Esophagus muscularis mucosa (tissue), 4 donors: ENCODE measurements at regions not wholly inside any gene's neighbourhood (a gene's known extent, or its start where the extent isn't known, plus 50 kb on each side); places are given as distances from the start of the nearest gene placed in this dataset.

ENCODE experiments used
- DNase-seq: peaks from one replicate; pipeline ENCODE4 v3.0.0-alpha.2; 2017; ENCODE audit errors: extremely low spot score
- H3K27ac ChIP-seq, 4 donors: fragments of 200-600 bp; sonication (generic); replicated peaks in 1 of 4; 1 replicate in 3 of 4; 2 replicates in 1 of 4; pipeline ENCODE4 v1.5.1; 2016 to 2019; ENCODE audit warnings: mild to moderate bottlenecking in 1 of 4
- H3K27me3 ChIP-seq, 4 donors: fragments of 200-600 bp; sonication (generic); one replicate each; pipeline versions ENCODE4 v1.5.1 to v1.6.0; 2016 to 2019
- H3K36me3 ChIP-seq, 4 donors: fragments of 200-600 bp; sonication (generic); one replicate each; pipeline ENCODE4 v1.5.1; 2016 to 2019
- H3K4me1 ChIP-seq, 4 donors: fragments of 200-600 bp; sonication (generic); one replicate each; pipeline ENCODE4 v1.5.1; 2016 to 2019
- H3K4me3 ChIP-seq, 4 donors: fragments of 200-600 bp; sonication (generic); 1 replicate in 2 of 4; 2 replicates in 2 of 4; pipeline ENCODE4 v1.5.1; 2016 to 2019; ENCODE audit warnings: mild to moderate bottlenecking in 4 of 4, moderate library complexity in 1 of 4
- H3K9me3 ChIP-seq, 4 donors: fragments of 200-600 bp; sonication (generic); 1 replicate in 3 of 4; 2 replicates in 1 of 4; pipeline ENCODE4 v1.5.1; 2016 to 2019
- EP300 ChIP-seq: sonication (generic); formaldehyde crosslinking; IDR thresholded peaks from one replicate; pipeline ENCODE4 v1.6.1; 2017; ENCODE audit warnings: antibody characterized with exemption
- POLR2A ChIP-seq: fragments of 450-650 bp; IDR thresholded peaks from one replicate; pipeline ENCODE4 v1.6.1; 2017; ENCODE audit warnings: antibody characterized with exemption, moderate library complexity, mild to moderate bottlenecking, low read depth
- POLR2AphosphoS5 ChIP-seq, 2 donors: sonication (generic); formaldehyde crosslinking; IDR thresholded peaks; one replicate each; pipeline ENCODE4 v1.6.1; 2017; ENCODE audit warnings: antibody characterized with exemption in 2 of 2
- WGBS: methylation state at CpG from one replicate; pipeline ENCODE4 v1.1.5; 2018; 5-methylcytosine and 5-hydroxymethylcytosine counted together
- intact Hi-C: fragments of 100-400 bp; cut with DNase I; formaldehyde crosslinking; loops from one replicate; pipeline ENCODE4 v1.15.1; 2023
- TF ChIP-seq, protein P1 (sequence below), 3 experiments: fragments of 200-600 bp in 2 of 3; fragments of 450-650 bp in 1 of 3; sonication (generic) in 2 of 3; IDR thresholded peaks; one replicate each; pipeline ENCODE4 v1.5.1; 2017 to 2019; ENCODE audit warnings: antibody characterized with exemption in 3 of 3, mild to moderate bottlenecking in 2 of 3, moderate library complexity in 1 of 3

DNA sequence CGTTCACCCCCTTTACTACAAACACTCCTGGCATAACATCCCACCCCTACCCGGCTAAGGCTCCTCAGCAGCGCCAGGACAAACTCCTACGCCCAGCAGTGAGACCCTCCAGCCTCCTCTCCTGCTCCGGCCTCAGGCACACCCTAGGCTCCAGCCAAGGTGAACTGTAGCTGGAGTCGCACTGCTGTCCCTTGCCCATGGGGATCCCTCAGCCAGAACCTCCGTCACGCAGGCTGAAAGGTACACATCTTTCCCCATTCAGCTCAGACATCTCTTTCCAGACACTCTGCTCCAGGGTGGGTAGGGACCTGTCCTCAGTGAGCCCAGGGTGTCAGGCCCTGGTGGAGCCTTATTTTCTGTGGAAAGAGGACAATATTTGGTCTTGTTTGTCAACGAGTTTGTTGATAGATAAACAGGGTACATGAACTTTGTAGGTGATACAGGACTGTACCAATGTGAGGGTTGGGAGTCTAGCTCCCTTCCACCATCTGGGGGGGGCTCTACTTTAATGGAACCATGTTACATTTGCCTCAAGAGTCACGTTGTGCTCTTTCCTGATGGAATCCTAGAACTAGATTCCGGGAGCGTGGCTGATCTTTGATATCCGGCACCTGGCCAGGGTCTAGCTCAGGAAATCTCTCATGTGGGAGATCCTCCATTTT lies 56.5 kb upstream of the SSBP3 start:
- Histone ChIP-seq H3K27ac (no peak overlapping the region), H3K4me1 (peaks cover 20 to 34% (median 29%) of the 10 kb centered on the region in 4 donors), H3K9me3 (no peaks in the 10 kb centered on the region), H3K27me3 (no peaks in the 10 kb centered on the region), H3K36me3 (no peaks in the 10 kb centered on the region), H3K4me3 (no peak overlapping the region)
- 79% methylated on average over 13 of the region's 13 CpGs for WGBS
- intact Hi-C loops, result no loop called here
- no peak for DNase-seq
- no peak for TF ChIP-seq POLR2A

DNA sequence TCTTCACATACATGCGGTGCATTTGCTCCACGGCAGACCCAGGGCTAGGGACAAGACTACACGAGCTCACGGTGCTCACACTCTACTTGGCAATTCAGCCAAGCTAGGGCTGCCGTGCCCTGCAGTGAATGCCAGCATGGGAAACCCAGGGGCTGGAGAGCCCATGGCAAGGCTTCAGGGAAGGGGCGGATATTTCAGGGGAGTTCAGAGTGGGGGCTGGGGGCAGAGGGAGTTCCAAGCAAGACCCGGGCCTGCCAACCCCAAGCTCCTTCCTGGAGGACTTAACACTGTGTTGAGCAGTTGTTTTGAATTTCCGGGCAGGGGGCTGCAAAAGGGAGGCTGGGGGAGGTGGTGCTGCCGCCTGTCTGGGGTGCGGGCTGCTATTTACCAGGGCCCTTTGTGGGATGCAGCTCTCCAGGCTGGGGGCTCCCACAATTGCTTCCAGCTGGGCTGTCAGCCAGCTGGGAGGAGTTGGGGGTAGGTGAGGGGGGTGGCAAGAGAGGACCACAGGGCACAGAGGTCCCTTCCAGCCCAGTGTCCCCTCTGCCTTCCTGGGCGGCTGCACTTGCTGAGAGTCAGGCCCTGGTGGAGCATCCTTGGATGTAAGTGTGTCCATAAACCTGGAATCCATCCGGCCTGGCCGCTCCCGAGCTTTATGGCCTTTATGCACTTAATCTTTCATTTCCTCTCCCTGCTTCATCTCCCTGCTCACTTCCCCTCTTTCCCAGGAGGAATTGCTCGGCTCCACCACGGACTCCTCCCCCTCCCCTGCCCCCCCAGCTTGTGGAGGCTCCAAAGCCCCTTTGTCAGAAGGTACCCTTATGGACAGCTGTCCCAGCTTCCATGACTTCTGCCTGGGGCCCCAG lies 55.8 kb upstream of the SSBP3 start:
- peaks cover 20 to 34% (median 29%) of the 10 kb centered on the region in 4 donors for H3K4me1 ChIP-seq
- H3K27ac ChIP-seq, result no peak overlapping the region
- H3K36me3 ChIP-seq, result no peaks in the 10 kb centered on the region
- DNase-seq, result no peak
- 80% methylated on average over 13 of the region's 16 CpGs for WGBS
- intact Hi-C loops, result no loop called here
- no peaks in the 10 kb centered on the region for H3K9me3 ChIP-seq
- H3K4me3 ChIP-seq, result no peak overlapping the region
- H3K27me3 ChIP-seq, result no peaks in the 10 kb centered on the region
- TF ChIP-seq, protein P1, sequence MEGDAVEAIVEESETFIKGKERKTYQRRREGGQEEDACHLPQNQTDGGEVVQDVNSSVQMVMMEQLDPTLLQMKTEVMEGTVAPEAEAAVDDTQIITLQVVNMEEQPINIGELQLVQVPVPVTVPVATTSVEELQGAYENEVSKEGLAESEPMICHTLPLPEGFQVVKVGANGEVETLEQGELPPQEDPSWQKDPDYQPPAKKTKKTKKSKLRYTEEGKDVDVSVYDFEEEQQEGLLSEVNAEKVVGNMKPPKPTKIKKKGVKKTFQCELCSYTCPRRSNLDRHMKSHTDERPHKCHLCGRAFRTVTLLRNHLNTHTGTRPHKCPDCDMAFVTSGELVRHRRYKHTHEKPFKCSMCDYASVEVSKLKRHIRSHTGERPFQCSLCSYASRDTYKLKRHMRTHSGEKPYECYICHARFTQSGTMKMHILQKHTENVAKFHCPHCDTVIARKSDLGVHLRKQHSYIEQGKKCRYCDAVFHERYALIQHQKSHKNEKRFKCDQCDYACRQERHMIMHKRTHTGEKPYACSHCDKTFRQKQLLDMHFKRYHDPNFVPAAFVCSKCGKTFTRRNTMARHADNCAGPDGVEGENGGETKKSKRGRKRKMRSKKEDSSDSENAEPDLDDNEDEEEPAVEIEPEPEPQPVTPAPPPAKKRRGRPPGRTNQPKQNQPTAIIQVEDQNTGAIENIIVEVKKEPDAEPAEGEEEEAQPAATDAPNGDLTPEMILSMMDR (IDR thresholded peaks at IDR 0.05), result no peak
- TF ChIP-seq POLR2AphosphoS5 (IDR thresholded peaks at IDR 0.05) (no peak), EP300 (no peak), POLR2A (no peak)

DNA sequence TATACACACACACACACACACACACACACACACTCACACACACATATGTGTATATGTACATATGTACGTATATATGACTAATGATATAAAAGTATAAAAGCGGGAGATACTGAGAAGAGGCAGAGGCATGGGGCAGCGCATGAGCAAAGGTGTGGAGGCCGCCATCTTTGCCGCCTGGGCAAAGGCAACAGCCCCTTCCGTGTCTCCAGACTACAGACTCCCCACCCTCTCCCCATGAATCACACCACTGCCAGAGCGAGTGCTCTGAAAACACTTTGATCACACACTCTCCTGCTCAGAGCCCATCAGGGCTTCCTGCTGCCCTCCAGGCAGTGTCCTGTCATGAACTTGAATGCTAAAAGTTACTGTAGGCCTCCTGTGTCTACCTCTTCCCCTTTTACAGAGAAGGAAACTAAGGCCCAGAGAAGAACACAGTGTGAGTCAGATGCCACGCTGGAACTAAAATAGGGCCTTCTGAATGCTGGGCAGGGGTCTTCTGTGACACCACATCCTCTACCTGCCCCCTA lies 54.7 kb upstream of the SSBP3 start:
- TF ChIP-seq, protein P1 (IDR thresholded peaks at IDR 0.05), result no peak
- TF ChIP-seq POLR2A, result no peak
- TF ChIP-seq EP300, result no peak
- no peak for TF ChIP-seq POLR2AphosphoS5 (IDR thresholded peaks at IDR 0.05)
- H3K36me3 ChIP-seq, result no peaks in the 10 kb centered on the region
- DNase-seq, result no peak
- H3K27ac ChIP-seq, result no peak overlapping the region
- H3K4me1 ChIP-seq, result peaks cover 20 to 34% (median 29%) of the 10 kb centered on the region in 4 donors
- intact Hi-C loops, result no loop called here
- 95% methylated on average over 8 of the region's 8 CpGs for WGBS
- no peaks in the 10 kb centered on the region for H3K9me3 ChIP-seq
- H3K27me3 ChIP-seq, result no peaks in the 10 kb centered on the region
- H3K4me3 ChIP-seq, result no peak overlapping the region

DNA sequence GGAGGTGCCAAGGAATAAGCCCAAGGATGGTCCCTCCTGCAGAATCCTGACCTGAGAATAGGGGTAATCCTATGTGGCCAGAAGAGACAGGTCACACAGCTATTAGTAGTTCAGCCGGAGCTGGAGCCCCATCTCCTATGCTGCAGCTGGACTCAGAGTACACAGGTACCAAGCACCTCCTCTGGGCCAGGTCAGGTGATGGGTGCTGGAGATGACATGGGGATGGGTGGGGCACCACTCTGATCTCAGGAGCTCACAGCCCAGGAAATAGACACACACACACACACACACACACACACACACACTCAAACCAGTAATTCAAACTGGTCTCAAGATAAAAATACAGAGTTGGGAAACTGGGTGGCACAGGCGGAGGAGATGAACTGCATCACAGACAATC lies 54.2 kb upstream of the SSBP3 start:
- intact Hi-C loops, result no loop called here
- WGBS, result 100% methylated on average over 1 of the region's 2 CpGs
- DNase-seq, result no peak

More for the DNA sequence above, 54.2 kb upstream of the SSBP3 start:
- H3K27ac ChIP-seq, result no peak overlapping the region
- no peaks in the 10 kb centered on the region for H3K27me3 ChIP-seq
- TF ChIP-seq POLR2AphosphoS5 (IDR thresholded peaks at IDR 0.05) (no peak), EP300 (no peak), POLR2A (no peak)
- TF ChIP-seq, protein P1 (IDR thresholded peaks at IDR 0.05), result no peak
- H3K9me3 ChIP-seq, result no peaks in the 10 kb centered on the region
- no peak overlapping the region for H3K4me3 ChIP-seq
- no peaks in the 10 kb centered on the region for H3K36me3 ChIP-seq
- H3K4me1 ChIP-seq, result peaks cover 20 to 31% (median 26%) of the 10 kb centered on the region in 4 donors
